ENCODE measurements at regions not wholly inside any gene's neighbourhood (a gene's known extent, or its start where the extent isn't known, plus 50 kb on each side); places are given as distances from the start of the nearest gene placed in this dataset.

GRCh38 chr15:94064676-94065313, 166.6 kb upstream of the MCTP2 start:
- no peak for ATAC-seq (replicated peaks)
- Mint-ChIP-seq H3K4me1 (ENCODE audit: low read depth in 2 of 2) (no peaks in the 10 kb centered on the region), H3K9me3 (no peaks in the 10 kb centered on the region), H3K4me3 (no peak overlapping the region), H3K36me3 (ENCODE audit: insufficient read depth) (no peaks in the 10 kb centered on the region), H3K27me3 (peaks cover 46% of the 10 kb centered on the region in 2 donors), H3K27ac (no peak overlapping the region)
- no peak for DNase-seq

GRCh38 chr15:94061041-94061440, 170.3 kb upstream of the MCTP2 start:
- Mint-ChIP-seq H3K27ac (no peak overlapping the region), H3K4me1 (ENCODE audit: low read depth in 2 of 2) (no peaks in the 10 kb centered on the region), H3K36me3 (ENCODE audit: insufficient read depth) (no peaks in the 10 kb centered on the region), H3K27me3 (peaks cover 72% of the 10 kb centered on the region in 2 donors), H3K4me3 (no peak overlapping the region), H3K9me3 (no peaks in the 10 kb centered on the region)
- ATAC-seq (replicated peaks): no peak
- no peak for DNase-seq

GRCh38 chr15:94059013-94059587, 172.3 kb upstream of the MCTP2 start:
- no peak overlapping the region for H3K27ac Mint-ChIP-seq

GRCh38 chr15:94057305-94057704, 174.1 kb upstream of the MCTP2 start:
- no peak for DNase-seq
- no peak overlapping the region for H3K4me3 Mint-ChIP-seq
- no peak for ATAC-seq (replicated peaks)
- no peak overlapping the region for H3K27ac Mint-ChIP-seq
- no peaks in the 10 kb centered on the region for H3K4me1 Mint-ChIP-seq (ENCODE audit: low read depth in 2 of 2)
- no peaks in the 10 kb centered on the region for H3K36me3 Mint-ChIP-seq (ENCODE audit: insufficient read depth)
- H3K9me3 Mint-ChIP-seq: no peaks in the 10 kb centered on the region
- peaks cover 41 to 44% of the 10 kb centered on the region in 2 donors for H3K27me3 Mint-ChIP-seq

More at GRCh38 chr15:94059013-94059587, 172.3 kb upstream of the MCTP2 start:
- no peaks in the 10 kb centered on the region for H3K9me3 Mint-ChIP-seq
- H3K4me3 Mint-ChIP-seq: no peak overlapping the region
- no peaks in the 10 kb centered on the region for H3K36me3 Mint-ChIP-seq (ENCODE audit: insufficient read depth)
- peaks cover 53 to 55% of the 10 kb centered on the region in 2 donors for H3K27me3 Mint-ChIP-seq
- ATAC-seq (replicated peaks) (no peak), DNase-seq (no peak)
- no peaks in the 10 kb centered on the region for H3K4me1 Mint-ChIP-seq (ENCODE audit: low read depth in 2 of 2)

GRCh38 chr15:94056314-94056713, 175.0 kb upstream of the MCTP2 start:
- Mint-ChIP-seq H3K27ac (no peak overlapping the region), H3K4me3 (no peak overlapping the region), H3K27me3 (peaks cover 31 to 34% of the 10 kb centered on the region in 2 donors), H3K4me1 (ENCODE audit: low read depth in 2 of 2) (no peaks in the 10 kb centered on the region), H3K9me3 (no peaks in the 10 kb centered on the region), H3K36me3 (ENCODE audit: insufficient read depth) (no peaks in the 10 kb centered on the region)
- DNase-seq: no peak
- ATAC-seq (replicated peaks): no peak

GRCh38 chr15:94053626-94054025, 177.7 kb upstream of the MCTP2 start:
- H3K9me3 Mint-ChIP-seq: no peaks in the 10 kb centered on the region
- ATAC-seq (replicated peaks) (no peak), DNase-seq (no peak)
- no peaks in the 10 kb centered on the region for H3K36me3 Mint-ChIP-seq (ENCODE audit: insufficient read depth)
- no peaks in the 10 kb centered on the region for H3K4me1 Mint-ChIP-seq (ENCODE audit: low read depth in 2 of 2)
- peaks cover 18 to 22% of the 10 kb centered on the region in 2 donors for H3K27me3 Mint-ChIP-seq
- no peak overlapping the region for H3K4me3 Mint-ChIP-seq
- no peak overlapping the region for H3K27ac Mint-ChIP-seq

GRCh38 chr15:94052711-94053110, 178.7 kb upstream of the MCTP2 start:
- H3K9me3 Mint-ChIP-seq: no peaks in the 10 kb centered on the region
- H3K4me1 Mint-ChIP-seq (ENCODE audit: low read depth in 2 of 2): no peaks in the 10 kb centered on the region
- DNase-seq (no peak), ATAC-seq (replicated peaks) (no peak)
- no peak overlapping the region for H3K4me3 Mint-ChIP-seq
- H3K27ac Mint-ChIP-seq: no peak overlapping the region
- H3K27me3 Mint-ChIP-seq: peaks cover 10 to 17% of the 10 kb centered on the region in 2 donors
- H3K36me3 Mint-ChIP-seq (ENCODE audit: insufficient read depth): no peaks in the 10 kb centered on the region

- Mint-ChIP-seq H3K27me3 (peaks cover 7 to 12% of the 10 kb centered on the region in 2 donors), H3K9me3 (no peaks in the 10 kb centered on the region)
These were observed 183.8 kb upstream of the MCTP2 start for GRCh38 chr15:94047566-94047965.

GRCh38 chr15:94042180-94042928, 189.0 kb upstream of the MCTP2 start:
- Mint-ChIP-seq H3K4me1 (ENCODE audit: low read depth in 2 of 2) (no peaks in the 10 kb centered on the region), H3K36me3 (ENCODE audit: insufficient read depth) (peaks cover 3% of the 10 kb centered on the region), H3K4me3 (no peak overlapping the region), H3K27me3 (peaks cover 17 to 30% of the 10 kb centered on the region in 2 donors), H3K27ac (no peak overlapping the region), H3K9me3 (no peaks in the 10 kb centered on the region)
- DNase-seq (no peak), ATAC-seq (replicated peaks) (no peak)

More at GRCh38 chr15:94047566-94047965, 183.8 kb upstream of the MCTP2 start:
- Mint-ChIP-seq H3K4me1 (ENCODE audit: low read depth in 2 of 2) (no peaks in the 10 kb centered on the region), H3K4me3 (no peak overlapping the region), H3K27ac (no peak overlapping the region), H3K36me3 (ENCODE audit: insufficient read depth) (no peaks in the 10 kb centered on the region)
- no peak for DNase-seq
- ATAC-seq (replicated peaks): no peak

- peaks cover 3% of the 10 kb centered on the region for H3K36me3 Mint-ChIP-seq (ENCODE audit: insufficient read depth)
- H3K27me3 Mint-ChIP-seq: peaks cover 19 to 33% of the 10 kb centered on the region in 2 donors
- no peak for ATAC-seq (replicated peaks)
- H3K4me1 Mint-ChIP-seq (ENCODE audit: low read depth in 2 of 2): no peaks in the 10 kb centered on the region
- no peak overlapping the region for H3K27ac Mint-ChIP-seq
- H3K4me3 Mint-ChIP-seq: no peak overlapping the region
- no peak for DNase-seq
- H3K9me3 Mint-ChIP-seq: no peaks in the 10 kb centered on the region
These were observed 189.6 kb upstream of the MCTP2 start for GRCh38 chr15:94041746-94042145.

GRCh38 chr15:94040541-94041248, 190.7 kb upstream of the MCTP2 start:
- H3K4me1 Mint-ChIP-seq (ENCODE audit: low read depth in 2 of 2): no peaks in the 10 kb centered on the region
- peaks cover 3% of the 10 kb centered on the region for H3K36me3 Mint-ChIP-seq (ENCODE audit: insufficient read depth)
- peaks cover 30 to 36% of the 10 kb centered on the region in 2 donors for H3K27me3 Mint-ChIP-seq
- DNase-seq: no peak
- H3K27ac Mint-ChIP-seq: no peak overlapping the region
- ATAC-seq (replicated peaks): no peak
- H3K4me3 Mint-ChIP-seq: no peak overlapping the region
- no peaks in the 10 kb centered on the region for H3K9me3 Mint-ChIP-seq

- ATAC-seq (replicated peaks) (no peak), DNase-seq (no peak)
- H3K36me3 Mint-ChIP-seq (ENCODE audit: insufficient read depth): peaks cover 3% of the 10 kb centered on the region
- H3K27ac Mint-ChIP-seq: no peak overlapping the region
- H3K27me3 Mint-ChIP-seq: peaks cover 54 to 64% of the 10 kb centered on the region in 2 donors
- H3K9me3 Mint-ChIP-seq: no peaks in the 10 kb centered on the region
- no peak overlapping the region for H3K4me3 Mint-ChIP-seq
- H3K4me1 Mint-ChIP-seq (ENCODE audit: low read depth in 2 of 2): no peaks in the 10 kb centered on the region
These were observed 195.2 kb upstream of the MCTP2 start for GRCh38 chr15:94036156-94036555.

GRCh38 chr15:94033683-94034020, 197.7 kb upstream of the MCTP2 start:
- ATAC-seq (replicated peaks) (no peak), DNase-seq (no peak)
- no peak overlapping the region for H3K4me3 Mint-ChIP-seq
- no peaks in the 10 kb centered on the region for H3K36me3 Mint-ChIP-seq (ENCODE audit: insufficient read depth)
- no peaks in the 10 kb centered on the region for H3K9me3 Mint-ChIP-seq
- H3K27ac Mint-ChIP-seq: no peak overlapping the region
- peaks cover 61 to 63% of the 10 kb centered on the region in 2 donors for H3K27me3 Mint-ChIP-seq
- H3K4me1 Mint-ChIP-seq (ENCODE audit: low read depth in 2 of 2): no peaks in the 10 kb centered on the region

All from effector memory CD8-positive, alpha-beta T cell (primary cell).